ENCODE measurements at regions not wholly inside any gene's neighbourhood (a gene's known extent, or its start where the extent isn't known, plus 50 kb on each side); places are given as distances from the start of the nearest gene placed in this dataset.

GRCh38 chr14:101217616-101218371 is 314.3 kb upstream of the RTL1 start:
- no peak for TF ChIP-seq CTCF (IDR thresholded peaks at IDR 0.05; ENCODE audit: insufficient read depth, low read depth, low read length)
- no peak for TF ChIP-seq EZH2 (IDR thresholded peaks at IDR 0.05; ENCODE audit: insufficient read depth, low read length)

All from astrocyte (in vitro differentiated cells and primary cell).